T-helper 1 cell treated with Interleukin-12 subunit alpha and Interleukin-12 subunit beta and Interleukin-4 antibody, amounts not matched to agents 30 μg/mL and 1 μg/mL, for 36 hours (primary cell): ENCODE measurements at regions not wholly inside any gene's neighbourhood (a gene's known extent, or its start where the extent isn't known, plus 50 kb on each side); places are given as distances from the start of the nearest gene placed in this dataset.
"Not testable (repeated sequence)": the region's sequence is repeated elsewhere in the genome, so short reads cannot be mapped to it uniquely, and the experiment has no call there.

Source experiments
- H3K27ac Mint-ChIP-seq: one replicate; pipeline ENCODE4 v1.8.0; 2021; ENCODE audit warnings: mild to moderate bottlenecking, mixed read lengths
- H3K27me3 Mint-ChIP-seq: one replicate; pipeline ENCODE4 v1.8.0; 2021; ENCODE audit warnings: low read depth, mixed read lengths
- H3K36me3 Mint-ChIP-seq: one replicate; pipeline ENCODE4 v1.8.0; 2021; ENCODE audit warnings: low read depth, mixed read lengths
- H3K4me1 Mint-ChIP-seq: one replicate; pipeline ENCODE4 v1.8.0; 2021; ENCODE audit warnings: low read depth, mixed read lengths
- H3K4me3 Mint-ChIP-seq: one replicate; pipeline ENCODE4 v1.8.0; 2021; ENCODE audit warnings: mild to moderate bottlenecking, moderate library complexity, mixed read lengths
- H3K9me3 Mint-ChIP-seq: one replicate; pipeline ENCODE4 v1.8.0; 2021; ENCODE audit warnings: mixed read lengths

- no peaks in the 10 kb centered on the region for H3K36me3 Mint-ChIP-seq
- H3K4me3 Mint-ChIP-seq = no peak overlapping the region
- no peaks in the 10 kb centered on the region for H3K27me3 Mint-ChIP-seq
- no peaks in the 10 kb centered on the region for H3K9me3 Mint-ChIP-seq
- H3K27ac Mint-ChIP-seq = no peak overlapping the region
- H3K4me1 Mint-ChIP-seq = peaks cover 5% of the 10 kb centered on the region
These were observed 180.8 kb downstream of the VAPA start for GRCh38 chr18:10094655-10095054.

GRCh38 chr18:10095356-10095755 lies 181.5 kb downstream of the VAPA start:
- Mint-ChIP-seq H3K27me3 (no peaks in the 10 kb centered on the region), H3K9me3 (no peaks in the 10 kb centered on the region), H3K4me1 (no peaks in the 10 kb centered on the region), H3K36me3 (no peaks in the 10 kb centered on the region), H3K27ac (no peak overlapping the region), H3K4me3 (no peak overlapping the region)

- Mint-ChIP-seq H3K36me3 (no peaks in the 10 kb centered on the region), H3K9me3 (no peaks in the 10 kb centered on the region), H3K27ac (no peak overlapping the region), H3K4me3 (no peak overlapping the region), H3K27me3 (no peaks in the 10 kb centered on the region), H3K4me1 (no peaks in the 10 kb centered on the region)
These were observed 185.8 kb downstream of the VAPA start for GRCh38 chr18:10099539-10100140.

GRCh38 chr18:10100196-10100595 lies 186.4 kb downstream of the VAPA start:
- peaks cover under 1% of the 10 kb centered on the region for H3K9me3 Mint-ChIP-seq
- no peaks in the 10 kb centered on the region for H3K36me3 Mint-ChIP-seq
- H3K27ac Mint-ChIP-seq = no peak overlapping the region
- no peaks in the 10 kb centered on the region for H3K27me3 Mint-ChIP-seq
- H3K4me1 Mint-ChIP-seq = no peaks in the 10 kb centered on the region
- H3K4me3 Mint-ChIP-seq = no peak overlapping the region

GRCh38 chr18:10100941-10101701 lies 187.3 kb downstream of the VAPA start:
- Mint-ChIP-seq H3K27me3 (no peaks in the 10 kb centered on the region), H3K36me3 (no peaks in the 10 kb centered on the region), H3K9me3 (peaks cover 3% of the 10 kb centered on the region), H3K4me3 (no peak overlapping the region), H3K27ac (no peak overlapping the region), H3K4me1 (no peaks in the 10 kb centered on the region)

GRCh38 chr18:10101729-10102128 lies 187.9 kb downstream of the VAPA start:
- no peaks in the 10 kb centered on the region for H3K27me3 Mint-ChIP-seq
- no peaks in the 10 kb centered on the region for H3K4me1 Mint-ChIP-seq
- H3K9me3 Mint-ChIP-seq = peaks cover 3% of the 10 kb centered on the region
- H3K36me3 Mint-ChIP-seq = no peaks in the 10 kb centered on the region
- no peak overlapping the region for H3K27ac Mint-ChIP-seq
- H3K4me3 Mint-ChIP-seq = no peak overlapping the region

GRCh38 chr18:10105118-10105517 lies 191.3 kb downstream of the VAPA start:
- H3K4me1 Mint-ChIP-seq, H3K4me3 Mint-ChIP-seq, H3K9me3 Mint-ChIP-seq, H3K27me3 Mint-ChIP-seq, H3K36me3 Mint-ChIP-seq, H3K27ac Mint-ChIP-seq: not testable (repeated sequence)

GRCh38 chr18:10111191-10111590 lies 197.4 kb downstream of the VAPA start:
- Mint-ChIP-seq H3K36me3 (peaks cover 2% of the 10 kb centered on the region), H3K4me1 (no peaks in the 10 kb centered on the region), H3K4me3 (no peak overlapping the region), H3K9me3 (peaks cover 6% of the 10 kb centered on the region), H3K27ac (no peak overlapping the region), H3K27me3 (no peaks in the 10 kb centered on the region)

GRCh38 chr18:10111944-10112343 lies 198.1 kb downstream of the VAPA start:
- H3K9me3 Mint-ChIP-seq = peaks cover 6% of the 10 kb centered on the region
- H3K27ac Mint-ChIP-seq = no peak overlapping the region
- H3K27me3 Mint-ChIP-seq = no peaks in the 10 kb centered on the region
- H3K36me3 Mint-ChIP-seq = peaks cover 2% of the 10 kb centered on the region
- H3K4me3 Mint-ChIP-seq = no peak overlapping the region
- no peaks in the 10 kb centered on the region for H3K4me1 Mint-ChIP-seq

- peaks cover 2% of the 10 kb centered on the region for H3K9me3 Mint-ChIP-seq
- H3K36me3 Mint-ChIP-seq = no peaks in the 10 kb centered on the region
- no peak overlapping the region for H3K27ac Mint-ChIP-seq
- no peaks in the 10 kb centered on the region for H3K4me1 Mint-ChIP-seq
- H3K4me3 Mint-ChIP-seq = no peak overlapping the region
- H3K27me3 Mint-ChIP-seq = peaks cover 6% of the 10 kb centered on the region
These were observed 199.6 kb downstream of the VAPA start for GRCh38 chr18:10113121-10114022.

GRCh38 chr18:10114717-10115463 lies 201.1 kb downstream of the VAPA start:
- Mint-ChIP-seq H3K4me1 (no peaks in the 10 kb centered on the region), H3K27ac (no peak overlapping the region), H3K9me3 (peaks cover 5% of the 10 kb centered on the region), H3K4me3 (no peak overlapping the region), H3K27me3 (peaks cover 10% of the 10 kb centered on the region), H3K36me3 (no peaks in the 10 kb centered on the region)

- Mint-ChIP-seq H3K27ac (no peak overlapping the region), H3K9me3 (peaks cover 5% of the 10 kb centered on the region), H3K27me3 (peaks cover 10% of the 10 kb centered on the region), H3K4me1 (no peaks in the 10 kb centered on the region), H3K36me3 (no peaks in the 10 kb centered on the region), H3K4me3 (no peak overlapping the region)
These were observed 202.8 kb downstream of the VAPA start for GRCh38 chr18:10116574-10116973.

GRCh38 chr18:10119528-10119927 lies 205.7 kb downstream of the VAPA start:
- Mint-ChIP-seq H3K27me3 (peaks cover 10% of the 10 kb centered on the region), H3K36me3 (no peaks in the 10 kb centered on the region), H3K9me3 (peaks cover 5% of the 10 kb centered on the region), H3K27ac (no peak overlapping the region), H3K4me3 (no peak overlapping the region), H3K4me1 (peaks cover 9% of the 10 kb centered on the region)

- peaks cover 5% of the 10 kb centered on the region for H3K9me3 Mint-ChIP-seq
- no peaks in the 10 kb centered on the region for H3K36me3 Mint-ChIP-seq
- no peak overlapping the region for H3K27ac Mint-ChIP-seq
- H3K4me3 Mint-ChIP-seq = no peak overlapping the region
- peaks cover 10% of the 10 kb centered on the region for H3K27me3 Mint-ChIP-seq
- H3K4me1 Mint-ChIP-seq = peaks cover 9% of the 10 kb centered on the region
These were observed 206.2 kb downstream of the VAPA start for GRCh38 chr18:10119991-10120390.
